ENCODE measurements at regions not wholly inside any gene's neighbourhood (a gene's known extent, or its start where the extent isn't known, plus 50 kb on each side); places are given as distances from the start of the nearest gene placed in this dataset.

GRCh38 chr18:51519571-51519970 lies 322.1 kb upstream of the MEX3C start (continued):
- no peak for TF ChIP-seq CBX3 (IDR thresholded peaks at IDR 0.05; ENCODE audit: low read depth)
- no peak for TF ChIP-seq ELF1 (IDR thresholded peaks at IDR 0.05; ENCODE audit: borderline replicate concordance, low read depth)
- TF ChIP-seq EZH2phosphoT487 (IDR thresholded peaks at IDR 0.05; ENCODE audit: borderline replicate concordance) = no peak

- ATAC-seq (no peak), DNase-seq (ENCODE audit: low read depth, low spot score) (no peak)
- Histone ChIP-seq H3K79me2 (ENCODE audit: insufficient read depth, low read length) (no peaks in the 10 kb centered on the region), H3K27me3 (ENCODE audit: insufficient read depth, low read length) (no peaks in the 10 kb centered on the region), H3K9ac (ENCODE audit: low read length) (no peak overlapping the region), H3K4me2 (ENCODE audit: low read length) (no peak overlapping the region), H3K4me1 (ENCODE audit: control insufficient read depth in 1 of 2, insufficient read depth in 2 of 2, low read length in 2 of 2) (no peaks in the 10 kb centered on the region), H3K9me3 (ENCODE audit: control insufficient read depth in 1 of 2, insufficient read depth in 1 of 2, low read depth in 1 of 2, low read length in 2 of 2) (no peaks in the 10 kb centered on the region), H2AFZ (ENCODE audit: low read depth, low read length, poor library complexity, severe bottlenecking) (no peak overlapping the region), H4K20me1 (ENCODE audit: insufficient read depth) (no peaks in the 10 kb centered on the region), H3K27ac (ENCODE audit: low read depth, low read length) (no peak overlapping the region), H3K9me2 (ENCODE audit: insufficient read depth) (no peaks in the 10 kb centered on the region), H3K4me3 (replicated peaks in 1 of 2; ENCODE audit: low read depth in 1 of 2, low read length in 2 of 2) (no peak overlapping the region), H3K36me3 (ENCODE audit: control insufficient read depth in 1 of 2, insufficient read depth in 2 of 2, low read length in 2 of 2) (no peaks in the 10 kb centered on the region)
- RAD21 ChIA-PET (ENCODE audit: low non-redundant PET in 1 of 2, low total read pairs in 2 of 2, uncharacterized antibody in 2 of 2, unreplicated experiment in 2 of 2) = no interaction called here
- intact Hi-C loops (cut with micrococcal nuclease) = no loop called here
- POLR2A ChIA-PET = no interaction called here
- TF ChIP-seq ELF1 (IDR thresholded peaks at IDR 0.05; ENCODE audit: borderline replicate concordance, low read depth) (no peak), POLR2A (IDR thresholded peaks at IDR 0.05; ENCODE audit: borderline replicate concordance, extremely low read depth, insufficient read depth, insufficient read length) (no peak), CEBPB (IDR thresholded peaks at IDR 0.05; ENCODE audit: low read depth) (no peak), TCF7L2 (IDR thresholded peaks at IDR 0.05; ENCODE audit: borderline replicate concordance, extremely low read depth, insufficient read depth, insufficient read length) (no peak), CBX3 (IDR thresholded peaks at IDR 0.05; ENCODE audit: low read depth) (no peak), SIN3A (IDR thresholded peaks at IDR 0.05; ENCODE audit: low read depth) (no peak), ZBTB33 (IDR thresholded peaks at IDR 0.05; ENCODE audit: extremely low read depth, insufficient replicate concordance, low read length) (no peak)
- CTCF ChIA-PET = no interaction called here
- no TSS peak for BruUV-seq (replicated peaks)
Measured at GRCh38 chr18:51520676-51521180, 323.2 kb upstream of the MEX3C start.

Data from HCT116 (cell line).